Keratinocyte (primary cell): ENCODE measurements at regions not wholly inside any gene's neighbourhood (a gene's known extent, or its start where the extent isn't known, plus 50 kb on each side); places are given as distances from the start of the nearest gene placed in this dataset.

ENCODE experiments used
- EZH2 ChIP-seq: IDR thresholded peaks from one replicate; pipeline ENCODE4 v1.6.1; 2012; ENCODE audit warnings: inconsistent platforms, mild to moderate bottlenecking, low read length, moderate library complexity
- TF ChIP-seq, protein P1 (sequence below), 3 experiments: IDR thresholded peaks in 1 of 3; conservative IDR thresholded peaks in 1 of 3; optimal IDR thresholded peaks in 1 of 3; 2 replicates in 2 of 3; 3 replicates in 1 of 3; pipeline versions ENCODE3 to v1.5.1; 2011; ENCODE audit warnings: low read length in 3 of 3, mild to moderate bottlenecking in 3 of 3, moderate library complexity in 2 of 3, control low read depth in 1 of 3, inconsistent platforms in 1 of 3; ENCODE audit not compliant: insufficient read depth in 2 of 3; ENCODE audit errors: extremely low read depth in 1 of 3

GRCh38 chr11:116427903-116428637, 344.7 kb downstream of the BUD13 start:
- TF ChIP-seq, protein P1, sequence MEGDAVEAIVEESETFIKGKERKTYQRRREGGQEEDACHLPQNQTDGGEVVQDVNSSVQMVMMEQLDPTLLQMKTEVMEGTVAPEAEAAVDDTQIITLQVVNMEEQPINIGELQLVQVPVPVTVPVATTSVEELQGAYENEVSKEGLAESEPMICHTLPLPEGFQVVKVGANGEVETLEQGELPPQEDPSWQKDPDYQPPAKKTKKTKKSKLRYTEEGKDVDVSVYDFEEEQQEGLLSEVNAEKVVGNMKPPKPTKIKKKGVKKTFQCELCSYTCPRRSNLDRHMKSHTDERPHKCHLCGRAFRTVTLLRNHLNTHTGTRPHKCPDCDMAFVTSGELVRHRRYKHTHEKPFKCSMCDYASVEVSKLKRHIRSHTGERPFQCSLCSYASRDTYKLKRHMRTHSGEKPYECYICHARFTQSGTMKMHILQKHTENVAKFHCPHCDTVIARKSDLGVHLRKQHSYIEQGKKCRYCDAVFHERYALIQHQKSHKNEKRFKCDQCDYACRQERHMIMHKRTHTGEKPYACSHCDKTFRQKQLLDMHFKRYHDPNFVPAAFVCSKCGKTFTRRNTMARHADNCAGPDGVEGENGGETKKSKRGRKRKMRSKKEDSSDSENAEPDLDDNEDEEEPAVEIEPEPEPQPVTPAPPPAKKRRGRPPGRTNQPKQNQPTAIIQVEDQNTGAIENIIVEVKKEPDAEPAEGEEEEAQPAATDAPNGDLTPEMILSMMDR (optimal IDR thresholded peaks at IDR 0.05 in 1 of 3, IDR thresholded peaks at IDR 0.05 in 1 of 3, conservative IDR thresholded peaks at IDR 0.05 in 1 of 3; ENCODE audit: extremely low read depth in 1 of 3, insufficient read depth in 2 of 3, low read length in 3 of 3) = no peak
- TF ChIP-seq EZH2 = no peak
